Stimulated activated CD4-positive, alpha-beta T cell treated with anti-CD3 and anti-CD28 coated beads, TNF-alpha, amount 100 ng/mL, for 24 hours (primary cell): ENCODE measurements at regions not wholly inside any gene's neighbourhood (a gene's known extent, or its start where the extent isn't known, plus 50 kb on each side); places are given as distances from the start of the nearest gene placed in this dataset.

Experiments used
- DNase-seq, 3 experiments: peaks; one replicate each; pipeline ENCODE4 v3.0.0-alpha.2; 2020; ENCODE audit warnings: low read depth in 3 of 3

GRCh38 chr5:101935086-101935485 is 361.0 kb downstream of the SLCO4C1 start:
- DNase-seq, result no peak

- no peak for DNase-seq
Measured at GRCh38 chr5:101932599-101932998, 363.5 kb downstream of the SLCO4C1 start.

GRCh38 chr5:101929628-101930027 is 366.5 kb downstream of the SLCO4C1 start:
- no peak for DNase-seq

- no peak for DNase-seq
Measured at GRCh38 chr5:101917166-101917565, 378.9 kb downstream of the SLCO4C1 start.

GRCh38 chr5:101915554-101915953 is 380.5 kb downstream of the SLCO4C1 start:
- DNase-seq, result no peak

- no peak for DNase-seq
Measured at GRCh38 chr5:101904736-101905135, 391.3 kb downstream of the SLCO4C1 start.

GRCh38 chr5:101897914-101898313 is 398.2 kb downstream of the SLCO4C1 start:
- DNase-seq, result no peak

- DNase-seq, result no peak
Measured at GRCh38 chr5:101894985-101895384, 401.1 kb downstream of the SLCO4C1 start.

- no peak for DNase-seq
Measured at GRCh38 chr5:101878190-101878589, 417.9 kb downstream of the SLCO4C1 start.

- DNase-seq, result no peak
Measured at GRCh38 chr5:101877451-101877850, 418.6 kb downstream of the SLCO4C1 start.

GRCh38 chr5:101866473-101866872 is 429.6 kb downstream of the SLCO4C1 start:
- DNase-seq, result no peak

GRCh38 chr5:101860563-101860962 is 435.5 kb downstream of the SLCO4C1 start:
- no peak for DNase-seq

GRCh38 chr5:101860145-101860544 is 435.9 kb downstream of the SLCO4C1 start:
- DNase-seq, result no peak

- DNase-seq, result no peak
Measured at GRCh38 chr5:101846496-101846895, 449.6 kb downstream of the SLCO4C1 start.

GRCh38 chr5:101843055-101843454 is 453.0 kb downstream of the SLCO4C1 start:
- no peak for DNase-seq

- no peak for DNase-seq
Measured at GRCh38 chr5:101838435-101838834, 457.6 kb downstream of the SLCO4C1 start.

- DNase-seq, result no peak
Measured at GRCh38 chr5:101829255-101829654, 466.8 kb downstream of the SLCO4C1 start.

- DNase-seq, result no peak
Measured at GRCh38 chr5:101811466-101811865, 484.6 kb downstream of the SLCO4C1 start.

- no peak for DNase-seq
Measured at GRCh38 chr5:101806410-101806809, 489.7 kb downstream of the SLCO4C1 start.

GRCh38 chr5:101796427-101796826 is 499.7 kb downstream of the SLCO4C1 start:
- DNase-seq, result no peak

- DNase-seq, result no peak
Measured at GRCh38 chr5:101788797-101789196, 507.3 kb downstream of the SLCO4C1 start.

- DNase-seq, result no peak
Measured at GRCh38 chr5:101785090-101785489, 511.0 kb downstream of the SLCO4C1 start.

GRCh38 chr5:101783241-101784013 is 512.7 kb downstream of the SLCO4C1 start:
- DNase-seq, result no peak
